Fibroblast of lung (primary cell): ENCODE measurements at regions not wholly inside any gene's neighbourhood (a gene's known extent, or its start where the extent isn't known, plus 50 kb on each side); places are given as distances from the start of the nearest gene placed in this dataset.

ENCODE experiments used
- DNase-seq, 2 donors: peaks; one replicate each; pipeline versions ENCODE4 v3.0.0 to v3.0.0-alpha.2; 2010; ENCODE audit warnings: low read depth in 2 of 2
- H2AFZ ChIP-seq: 2 replicates; pipeline ENCODE4 v1.5.1; 2012; ENCODE audit warnings: low read length, control low read depth, inconsistent platforms
- H3K27ac ChIP-seq: 2 replicates; pipeline ENCODE4 v1.5.1; 2011; ENCODE audit warnings: low read length, control low read depth; ENCODE audit not compliant: insufficient read depth
- H3K27me3 ChIP-seq: 2 replicates; pipeline ENCODE4 v1.5.1; 2011; ENCODE audit warnings: mild to moderate bottlenecking, low read length; ENCODE audit not compliant: control insufficient read depth, insufficient read depth
- H3K36me3 ChIP-seq: 2 replicates; pipeline ENCODE4 v1.5.1; 2011; ENCODE audit warnings: low read length; ENCODE audit not compliant: control insufficient read depth, insufficient read depth
- H3K4me1 ChIP-seq: 2 replicates; pipeline ENCODE4 v1.5.1; 2011; ENCODE audit warnings: low read length; ENCODE audit not compliant: control insufficient read depth, insufficient read depth; ENCODE audit errors: extremely low read depth
- H3K4me2 ChIP-seq: 2 replicates; pipeline ENCODE4 v1.5.1; 2011; ENCODE audit warnings: low read length, control low read depth; ENCODE audit not compliant: insufficient read depth; ENCODE audit errors: extremely low read depth
- H3K4me3 ChIP-seq, 4 experiments: fragments of 200-600 bp in 1 of 4; sonication (generic) in 1 of 4; replicated peaks in 1 of 4; 2 replicates each; pipeline ENCODE4 v1.5.1; 2011 to 2016; ENCODE audit warnings: low read length in 4 of 4, low read depth in 3 of 4, mild to moderate bottlenecking in 3 of 4, control low read depth in 2 of 4, inconsistent platforms in 1 of 4, mixed read lengths in 1 of 4; ENCODE audit not compliant: insufficient read depth in 1 of 4; ENCODE audit errors: control extremely low read depth in 1 of 4
- H3K79me2 ChIP-seq: 2 replicates; pipeline ENCODE4 v1.5.1; 2012; ENCODE audit warnings: mild to moderate bottlenecking, low read length, inconsistent platforms; ENCODE audit not compliant: control insufficient read depth, insufficient read depth
- H3K9ac ChIP-seq: 2 replicates; pipeline ENCODE4 v1.5.1; 2011; ENCODE audit warnings: mild to moderate bottlenecking, low read length, control low read depth; ENCODE audit not compliant: insufficient read depth
- H3K9me3 ChIP-seq: 2 replicates; pipeline ENCODE4 v1.5.1; 2012; ENCODE audit warnings: low read depth, low read length; ENCODE audit not compliant: control insufficient read depth, insufficient read depth
- H4K20me1 ChIP-seq: 2 replicates; pipeline ENCODE4 v1.5.1; 2011; ENCODE audit warnings: low read length; ENCODE audit not compliant: control insufficient read depth, insufficient read depth; ENCODE audit errors: extremely low read depth
- CTCF ChIP-seq, 2 donors: IDR thresholded peaks in 1 of 2; conservative IDR thresholded peaks in 1 of 2; 1 replicate in 1 of 2; 2 replicates in 1 of 2; pipeline ENCODE4 v1.5.1; 2011 to 2012; ENCODE audit warnings: low read length in 2 of 2, control low read depth in 1 of 2, inconsistent platforms in 1 of 2, low read depth in 1 of 2, mild to moderate bottlenecking in 1 of 2
- EZH2 ChIP-seq: IDR thresholded peaks from 2 replicates; pipeline ENCODE4 v1.5.1; 2012; ENCODE audit warnings: low read length, control low read depth, mild to moderate bottlenecking; ENCODE audit errors: missing control alignments

GRCh38 chr10:52956461-52956860 lies 183.9 kb upstream of the MBL2 start:
- Histone ChIP-seq H3K27ac (no peak overlapping the region), H3K9me3 (no peaks in the 10 kb centered on the region), H3K9ac (no peak overlapping the region), H3K4me1 (no peaks in the 10 kb centered on the region), H3K36me3 (no peaks in the 10 kb centered on the region), H4K20me1 (no peaks in the 10 kb centered on the region), H3K4me2 (no peak overlapping the region), H3K27me3 (no peaks in the 10 kb centered on the region), H3K79me2 (no peaks in the 10 kb centered on the region), H3K4me3 (no peak overlapping the region), H2AFZ (no peak overlapping the region)
- peak in 1 of 2 donors; percentile 11 for DNase-seq
- no peak for TF ChIP-seq EZH2
- no peak for TF ChIP-seq CTCF (conservative IDR thresholded peaks at IDR 0.05 in 1 of 2, IDR thresholded peaks at IDR 0.05 in 1 of 2; ENCODE audit: low read depth in 1 of 2, low read length in 2 of 2)

GRCh38 chr10:52955337-52955736 lies 182.8 kb upstream of the MBL2 start:
- Histone ChIP-seq H3K79me2 (no peaks in the 10 kb centered on the region), H3K27me3 (no peaks in the 10 kb centered on the region), H3K36me3 (no peaks in the 10 kb centered on the region), H3K4me2 (no peak overlapping the region), H3K4me3 (no peak overlapping the region), H3K9me3 (no peaks in the 10 kb centered on the region), H2AFZ (no peak overlapping the region), H3K9ac (no peak overlapping the region), H3K27ac (no peak overlapping the region), H3K4me1 (no peaks in the 10 kb centered on the region), H4K20me1 (no peaks in the 10 kb centered on the region)
- TF ChIP-seq EZH2 = no peak
- no peak for TF ChIP-seq CTCF (conservative IDR thresholded peaks at IDR 0.05 in 1 of 2, IDR thresholded peaks at IDR 0.05 in 1 of 2; ENCODE audit: low read depth in 1 of 2, low read length in 2 of 2)
- no peak for DNase-seq

GRCh38 chr10:52954407-52954806 lies 181.8 kb upstream of the MBL2 start:
- TF ChIP-seq EZH2 (no peak), CTCF (conservative IDR thresholded peaks at IDR 0.05 in 1 of 2, IDR thresholded peaks at IDR 0.05 in 1 of 2; ENCODE audit: low read depth in 1 of 2, low read length in 2 of 2) (no peak)

More at GRCh38 chr10:52954407-52954806, 181.8 kb upstream of the MBL2 start:
- no peak overlapping the region for H3K9ac ChIP-seq
- no peaks in the 10 kb centered on the region for H4K20me1 ChIP-seq
- no peaks in the 10 kb centered on the region for H3K4me1 ChIP-seq
- no peak overlapping the region for H2AFZ ChIP-seq
- no peak overlapping the region for H3K4me3 ChIP-seq
- H3K27ac ChIP-seq = no peak overlapping the region
- H3K4me2 ChIP-seq = no peak overlapping the region
- DNase-seq = no peak
- H3K79me2 ChIP-seq = no peaks in the 10 kb centered on the region
- no peaks in the 10 kb centered on the region for H3K36me3 ChIP-seq
- H3K9me3 ChIP-seq = no peaks in the 10 kb centered on the region
- no peaks in the 10 kb centered on the region for H3K27me3 ChIP-seq
